ENCODE measurements at regions not wholly inside any gene's neighbourhood (a gene's known extent, or its start where the extent isn't known, plus 50 kb on each side); places are given as distances from the start of the nearest gene placed in this dataset.

- TF ChIP-seq POLR2A (IDR thresholded peaks at IDR 0.05) = no peak
- TF ChIP-seq, protein P1, sequence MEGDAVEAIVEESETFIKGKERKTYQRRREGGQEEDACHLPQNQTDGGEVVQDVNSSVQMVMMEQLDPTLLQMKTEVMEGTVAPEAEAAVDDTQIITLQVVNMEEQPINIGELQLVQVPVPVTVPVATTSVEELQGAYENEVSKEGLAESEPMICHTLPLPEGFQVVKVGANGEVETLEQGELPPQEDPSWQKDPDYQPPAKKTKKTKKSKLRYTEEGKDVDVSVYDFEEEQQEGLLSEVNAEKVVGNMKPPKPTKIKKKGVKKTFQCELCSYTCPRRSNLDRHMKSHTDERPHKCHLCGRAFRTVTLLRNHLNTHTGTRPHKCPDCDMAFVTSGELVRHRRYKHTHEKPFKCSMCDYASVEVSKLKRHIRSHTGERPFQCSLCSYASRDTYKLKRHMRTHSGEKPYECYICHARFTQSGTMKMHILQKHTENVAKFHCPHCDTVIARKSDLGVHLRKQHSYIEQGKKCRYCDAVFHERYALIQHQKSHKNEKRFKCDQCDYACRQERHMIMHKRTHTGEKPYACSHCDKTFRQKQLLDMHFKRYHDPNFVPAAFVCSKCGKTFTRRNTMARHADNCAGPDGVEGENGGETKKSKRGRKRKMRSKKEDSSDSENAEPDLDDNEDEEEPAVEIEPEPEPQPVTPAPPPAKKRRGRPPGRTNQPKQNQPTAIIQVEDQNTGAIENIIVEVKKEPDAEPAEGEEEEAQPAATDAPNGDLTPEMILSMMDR (IDR thresholded peaks at IDR 0.05 in 4 of 5, conservative IDR thresholded peaks at IDR 0.05 in 1 of 5) = no peak
Measured at GRCh38 chr1:166693673-166694297, 145.5 kb upstream of the POGK start.

Data from gastrocnemius medialis (tissue), 4 donors.